ENCODE measurements at regions not wholly inside any gene's neighbourhood (a gene's known extent, or its start where the extent isn't known, plus 50 kb on each side); places are given as distances from the start of the nearest gene placed in this dataset.
A peak's percentile ranks its signal among the peaks of the same experiment; 100 is the strongest.

DNA sequence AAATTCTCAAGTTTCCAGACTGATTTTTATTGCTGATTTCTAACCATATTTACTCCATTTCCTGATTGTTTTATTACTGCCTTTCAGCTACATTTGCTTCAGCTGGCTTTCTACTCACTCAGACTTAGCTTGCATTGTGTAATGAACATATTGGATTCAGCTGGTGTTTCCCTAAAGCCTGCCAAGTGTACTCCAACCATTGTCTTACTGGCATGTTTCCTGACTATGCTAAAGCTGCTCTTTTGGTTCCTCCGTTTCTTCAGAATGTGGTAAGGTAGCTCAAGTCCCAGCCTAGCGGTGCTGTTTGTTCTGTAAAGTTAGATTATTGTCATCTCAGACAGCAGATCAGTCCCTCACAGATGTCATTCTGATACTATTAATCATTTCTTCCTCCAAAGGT lies 53.1 kb upstream of the GLRA2 start:
- DNase-seq (ENCODE audit: low read depth) = peak; percentile 37

DNA sequence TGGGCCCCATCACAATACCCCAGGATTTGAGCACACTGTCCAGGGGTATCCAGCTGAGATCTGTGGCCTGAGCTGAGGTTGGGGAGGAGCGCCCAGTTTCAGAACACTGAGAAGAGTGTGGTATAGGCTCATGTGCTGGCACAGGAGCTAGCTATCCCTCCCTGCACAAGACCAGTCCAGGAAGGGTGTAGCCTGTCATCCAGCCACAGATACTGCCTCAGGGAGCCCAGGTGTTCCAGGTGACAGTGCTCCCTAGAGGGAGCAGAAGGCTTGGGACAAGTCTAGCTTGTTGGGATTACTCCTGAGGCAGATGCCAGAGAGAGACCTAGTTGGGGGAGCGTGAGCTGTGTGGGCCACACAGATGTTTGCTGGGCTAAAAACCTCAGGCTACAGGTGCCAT lies 79.6 kb upstream of the GLRA2 start:
- DNase-seq (ENCODE audit: low read depth) = no peak

DNA sequence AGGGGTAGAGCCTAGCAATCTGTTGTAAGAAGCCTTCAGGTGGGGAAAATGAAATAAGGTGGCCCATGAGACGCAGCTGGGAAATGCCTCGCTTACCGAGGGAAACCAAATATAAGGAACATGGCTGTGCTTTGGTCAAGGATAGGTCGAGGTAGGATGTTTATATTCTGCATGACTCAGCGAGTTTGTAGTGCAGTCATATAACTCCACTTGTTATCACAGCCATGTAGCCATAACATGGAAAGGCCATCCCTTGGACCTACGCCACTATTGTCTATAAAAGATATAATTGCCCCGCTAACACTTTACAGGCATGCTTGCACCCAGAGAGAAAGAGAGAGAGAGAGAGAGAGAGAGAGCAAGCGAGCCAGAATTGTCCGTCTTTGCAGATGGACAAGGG lies 80.9 kb upstream of the GLRA2 start:
- no peak for DNase-seq (ENCODE audit: low read depth)

DNA sequence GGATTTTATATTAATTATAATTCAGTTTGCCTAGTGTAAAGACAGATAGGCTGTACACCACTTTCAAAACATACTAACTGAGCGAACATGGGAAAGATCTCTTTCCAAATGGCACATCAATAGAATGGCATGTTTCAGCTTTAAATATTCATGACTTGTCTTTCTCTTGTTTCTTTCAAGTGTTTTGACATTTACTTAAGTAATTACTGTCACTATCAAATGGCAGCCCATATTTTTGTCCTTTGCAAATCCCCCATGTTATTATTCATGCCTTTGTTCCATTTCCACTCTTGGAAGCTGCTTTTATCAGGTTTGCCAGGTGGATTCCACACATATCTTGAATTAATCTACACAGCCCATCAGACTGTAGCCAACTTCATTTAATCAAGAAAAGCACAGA lies 89.2 kb upstream of the GLRA2 start:
- no peak for DNase-seq (ENCODE audit: low read depth)

DNA sequence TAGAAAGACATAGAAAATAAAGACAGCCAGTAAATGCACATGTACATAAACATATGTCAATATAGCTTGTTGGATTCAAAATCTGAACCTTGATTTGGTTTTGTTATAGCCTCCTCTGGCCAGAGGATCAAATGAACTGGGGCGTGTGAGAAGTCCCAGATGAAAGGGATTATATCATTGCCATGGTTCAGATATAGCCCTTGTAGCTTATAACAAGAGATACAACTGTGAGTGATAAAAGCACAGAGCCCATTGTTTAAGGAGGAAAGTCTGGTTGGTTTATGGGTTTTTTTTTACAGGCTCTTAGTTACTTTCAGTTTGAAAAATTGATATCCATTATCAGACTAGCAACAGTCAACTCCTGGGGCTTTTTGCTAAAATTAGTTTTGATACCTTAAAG lies 101.7 kb upstream of the GLRA2 start:
- no peak for DNase-seq (ENCODE audit: low read depth)

DNA sequence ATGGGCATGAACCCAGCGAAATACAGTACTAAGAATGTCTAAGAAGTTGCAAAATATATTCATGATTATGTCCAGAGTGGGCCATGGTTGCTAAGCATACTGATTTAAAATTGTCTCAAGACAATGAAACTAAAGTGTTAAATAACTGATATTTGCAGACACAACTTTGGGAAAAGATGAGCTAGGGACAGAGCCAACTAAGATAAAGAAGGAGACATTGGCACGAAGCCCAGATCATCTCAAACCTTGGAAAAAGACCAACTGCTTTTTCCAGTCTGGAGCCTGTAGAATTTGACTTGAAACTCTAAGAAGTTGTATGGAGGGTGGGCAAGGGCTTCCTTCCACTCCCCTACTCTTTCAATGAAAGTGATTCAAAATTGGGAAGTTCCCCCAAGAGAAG lies 108.5 kb upstream of the GLRA2 start:
- DNase-seq (ENCODE audit: low read depth) = no peak

DNA sequence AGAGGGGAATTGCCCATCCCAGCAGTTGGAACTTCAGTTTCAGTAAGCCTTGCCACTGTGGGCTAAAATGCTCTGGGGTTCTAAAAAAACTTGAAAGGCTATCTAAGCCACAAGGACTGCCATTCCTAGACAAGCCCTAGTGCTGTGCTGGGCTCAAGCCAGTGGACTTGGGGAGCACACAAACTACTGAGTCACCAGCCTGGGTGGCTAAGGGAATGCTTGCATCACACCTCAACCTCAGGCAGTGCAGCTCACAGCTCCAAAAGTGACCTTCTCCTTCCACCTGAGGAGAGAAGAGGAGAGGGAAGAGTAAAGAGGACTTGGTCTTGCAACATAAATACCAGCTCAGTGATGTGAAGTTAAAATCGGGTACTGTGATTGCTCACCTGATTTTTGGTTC lies 116.7 kb upstream of the GLRA2 start:
- no peak for DNase-seq (ENCODE audit: low read depth)

DNA sequence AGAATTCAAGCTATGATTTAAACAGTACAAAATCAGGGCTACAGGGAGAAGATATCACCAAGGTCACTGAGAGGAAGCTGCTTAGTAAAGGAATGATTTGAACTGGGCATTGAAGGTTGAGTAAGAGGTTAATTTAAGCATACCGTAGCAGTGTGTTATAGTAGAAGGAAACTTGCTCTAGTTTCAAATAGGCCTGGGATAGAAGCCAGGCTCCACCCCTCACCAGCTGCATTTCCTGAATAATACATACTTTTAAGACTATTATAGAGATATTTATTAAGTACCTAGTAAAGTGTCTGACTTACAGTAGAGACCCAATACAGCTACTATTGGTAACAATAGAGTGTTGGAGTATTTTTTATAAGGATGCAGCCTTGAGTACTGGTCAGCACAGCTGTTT lies 118.0 kb upstream of the GLRA2 start:
- DNase-seq (ENCODE audit: low read depth) = no peak

DNA sequence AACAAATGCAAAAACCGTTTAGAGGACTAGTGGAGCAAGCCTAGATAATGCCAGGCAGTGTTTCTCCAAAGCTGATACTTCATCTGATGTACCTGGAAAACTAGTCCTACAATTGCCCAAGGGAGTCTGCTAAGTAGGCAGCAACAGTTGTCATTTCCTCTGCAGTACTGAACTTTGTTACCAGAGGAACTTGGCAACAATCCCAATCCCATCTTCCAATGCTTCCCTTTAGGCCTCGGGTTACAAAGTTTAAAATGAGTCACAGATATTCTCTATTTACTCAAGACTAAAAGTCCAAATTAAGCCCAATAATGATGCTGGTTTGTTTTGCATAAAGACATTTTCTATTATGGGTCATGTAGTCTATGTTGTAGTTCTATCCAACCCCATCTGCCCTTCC lies 120.0 kb upstream of the GLRA2 start:
- DNase-seq (ENCODE audit: low read depth) = no peak

DNA sequence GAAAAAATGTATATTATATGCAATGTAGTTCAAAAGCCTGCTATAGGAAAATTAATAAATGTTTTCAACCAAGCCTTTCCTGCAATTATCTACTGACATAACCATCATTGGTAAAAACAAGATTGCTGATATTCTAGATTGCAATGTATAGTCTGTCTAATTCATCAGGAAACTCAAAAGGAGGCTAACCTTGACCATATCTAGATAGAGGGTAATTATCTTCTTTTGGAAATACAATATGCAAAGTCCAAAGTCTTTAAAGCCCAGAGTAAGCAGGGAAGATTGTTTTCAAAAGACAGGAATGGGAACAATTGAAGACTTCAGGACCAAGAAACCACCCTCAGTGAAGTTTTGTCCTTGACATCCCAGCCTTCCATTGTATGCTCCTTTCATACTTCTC lies 123.1 kb upstream of the GLRA2 start:
- DNase-seq (ENCODE audit: low read depth) = no peak

DNA sequence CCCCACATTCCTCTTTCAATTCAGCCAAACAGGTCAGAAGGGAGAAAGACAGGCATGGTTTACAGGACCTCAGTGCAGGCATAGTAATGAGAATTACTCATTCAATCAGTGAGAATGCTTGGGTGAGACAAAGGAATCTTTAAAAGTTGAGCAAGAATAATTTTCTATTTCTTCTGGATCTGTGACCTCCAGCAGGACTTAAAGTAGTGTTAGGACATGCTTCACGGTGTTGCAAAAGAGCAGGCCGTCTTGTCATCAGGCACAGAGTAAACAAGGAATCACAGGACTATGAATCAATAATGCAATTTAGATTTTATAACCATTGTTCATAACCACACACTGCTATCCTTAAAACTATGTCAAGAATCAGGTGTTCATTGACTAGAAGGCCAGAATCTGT lies 130.6 kb upstream of the GLRA2 start:
- peak; percentile 65 for DNase-seq (ENCODE audit: low read depth)

DNA sequence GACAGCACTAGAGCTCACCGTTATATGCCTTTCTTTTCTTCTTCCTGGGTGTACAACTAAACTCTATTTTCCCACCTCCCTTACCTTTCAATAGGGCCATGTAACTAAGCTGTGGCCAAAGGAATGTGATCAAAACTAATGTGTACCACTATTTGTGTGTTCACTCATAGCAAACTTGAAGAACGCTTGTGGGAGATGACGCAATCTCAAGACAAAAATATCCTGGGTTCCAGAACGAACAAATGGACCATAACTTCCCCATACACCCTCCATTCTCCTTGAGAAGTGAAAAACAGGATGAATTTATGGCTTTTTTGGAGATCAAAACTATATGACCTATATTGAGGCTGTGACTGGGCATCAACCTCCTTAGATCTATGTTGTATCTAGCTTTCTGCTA lies 139.7 kb upstream of the GLRA2 start:
- no peak for DNase-seq (ENCODE audit: low read depth)

DNA sequence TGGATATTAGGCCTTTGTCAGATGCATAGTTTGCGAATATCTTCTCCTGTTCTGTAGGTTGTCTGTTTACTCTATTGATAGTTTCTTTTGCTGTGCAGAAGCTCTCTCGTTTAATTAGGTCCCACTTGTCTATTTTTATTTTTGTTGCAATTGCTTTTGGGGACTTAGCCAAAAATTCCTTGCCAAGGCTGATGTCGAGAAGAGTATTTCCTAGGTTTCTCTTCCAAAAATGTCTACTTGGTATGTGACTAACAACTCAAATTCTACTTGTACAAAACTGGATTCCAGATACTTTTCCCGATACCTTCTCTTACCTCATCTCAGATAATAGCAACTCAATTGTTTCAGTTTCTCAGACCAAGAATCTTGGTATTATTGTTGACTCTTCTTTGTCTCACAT lies 142.4 kb upstream of the GLRA2 start:
- DNase-seq (ENCODE audit: low read depth) = no peak

DNA sequence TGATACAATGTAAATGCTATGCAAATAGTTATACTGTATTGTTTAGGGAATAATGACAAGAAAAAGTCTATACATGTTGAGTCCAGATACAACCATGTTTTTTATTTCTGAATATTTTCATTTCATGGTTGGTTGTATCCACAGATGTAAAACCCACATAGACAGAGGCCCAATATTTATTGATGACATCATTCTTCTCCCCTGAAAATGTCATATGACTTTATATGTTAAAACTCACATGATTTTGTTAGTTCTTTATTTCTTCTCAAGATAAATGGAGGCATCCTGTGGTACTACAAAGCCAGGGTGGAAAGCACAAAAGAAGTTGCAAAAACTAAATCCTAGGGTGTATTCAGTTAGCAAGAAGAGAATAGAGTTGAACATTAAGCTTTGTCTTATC lies 149.3 kb upstream of the GLRA2 start:
- no peak for DNase-seq (ENCODE audit: low read depth)

DNA sequence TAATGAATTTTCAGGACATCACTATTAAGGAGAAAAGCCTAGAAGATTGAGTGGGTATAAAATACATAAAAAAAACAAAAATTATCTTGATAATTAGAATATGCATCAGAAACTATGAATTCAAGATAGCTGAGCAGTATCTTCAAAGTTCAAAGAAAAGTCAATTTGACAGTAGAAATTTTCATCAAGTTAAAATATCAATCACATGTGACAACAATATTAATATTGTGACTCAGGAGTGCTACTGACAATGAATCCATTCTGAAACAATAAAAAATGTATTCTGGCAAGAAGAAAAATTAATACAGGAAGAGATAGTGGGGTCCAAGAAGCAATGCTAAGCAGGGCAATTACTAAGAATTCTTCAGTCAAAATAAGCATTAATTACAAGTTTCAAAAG lies 151.9 kb upstream of the GLRA2 start:
- DNase-seq (ENCODE audit: low read depth) = no peak

DNA sequence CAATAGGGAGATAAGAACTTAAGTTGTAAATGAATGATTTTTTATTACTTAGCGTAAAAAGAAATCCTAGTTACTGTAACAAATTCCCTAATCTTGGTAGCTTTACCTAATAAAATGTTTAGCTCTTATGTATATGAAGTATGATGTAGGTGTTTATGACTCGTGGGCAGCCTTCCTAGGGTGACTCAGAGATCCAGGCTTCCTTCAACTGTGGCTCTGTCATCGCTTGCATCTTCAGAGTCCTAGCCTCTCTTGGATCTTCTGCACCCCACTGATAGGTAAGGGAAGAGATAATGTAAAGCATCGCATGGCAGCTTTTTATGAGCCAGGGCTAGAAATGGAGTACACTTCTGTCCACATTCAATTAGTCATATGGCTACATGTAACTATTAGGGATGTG lies 165.6 kb upstream of the GLRA2 start:
- DNase-seq (ENCODE audit: low read depth) = no peak

DNA sequence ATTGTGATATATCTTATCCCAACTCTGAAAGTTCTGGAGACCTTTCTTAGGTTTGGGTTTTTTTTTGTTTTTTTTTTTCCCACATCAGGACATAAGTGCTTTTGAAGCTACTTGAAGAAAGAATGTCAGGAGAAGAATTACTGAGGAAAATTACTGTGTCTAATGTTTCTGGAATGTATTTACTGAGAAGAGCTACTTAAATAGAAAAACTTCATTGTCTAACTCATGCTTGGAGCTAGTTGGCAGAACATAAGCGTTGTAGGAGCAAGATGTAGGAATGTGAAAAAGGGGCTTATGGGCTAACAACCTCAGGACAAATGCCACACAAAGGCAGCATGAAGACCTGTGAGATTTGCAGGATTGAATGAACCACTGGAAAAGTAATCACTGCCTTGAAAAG lies 166.6 kb upstream of the GLRA2 start:
- no peak for DNase-seq (ENCODE audit: low read depth)

DNA sequence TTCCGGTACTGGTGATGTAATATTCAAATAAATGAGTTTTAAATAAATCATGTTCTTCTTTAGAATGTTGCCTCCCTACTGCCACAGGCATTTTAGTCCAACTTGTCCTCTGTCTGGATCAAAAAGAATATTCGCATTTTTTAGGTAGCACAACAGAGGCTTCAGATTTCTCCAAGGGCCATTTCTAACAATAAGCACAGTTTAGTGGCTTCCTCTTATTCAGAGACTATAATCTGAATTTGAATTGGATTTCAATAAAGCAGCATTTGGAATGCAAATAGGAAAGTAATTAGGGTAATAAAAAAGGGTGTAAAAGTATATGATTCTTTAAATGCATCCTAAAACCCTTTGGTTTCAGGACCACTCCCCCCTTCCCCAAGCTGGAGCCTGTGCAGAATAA lies 167.9 kb upstream of the GLRA2 start:
- no peak for DNase-seq (ENCODE audit: low read depth)

DNA sequence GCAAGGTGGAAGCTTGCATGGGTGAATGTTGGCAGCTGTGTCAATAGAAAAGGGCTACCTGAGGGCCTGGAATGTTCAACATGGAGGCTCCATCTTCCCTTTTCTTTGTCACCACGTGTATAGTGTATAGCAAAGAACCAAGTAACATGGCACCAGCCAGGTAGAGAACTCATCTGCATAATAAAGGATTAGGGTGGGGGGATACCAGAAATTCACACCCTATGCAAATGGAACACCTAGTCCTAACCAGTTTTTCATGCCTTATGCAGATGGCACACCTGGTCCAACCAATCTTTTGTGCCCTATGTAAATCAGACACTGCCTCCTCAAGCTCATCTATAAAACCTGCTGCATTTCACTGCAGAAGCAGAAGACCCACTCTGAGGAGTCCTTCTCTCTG lies 169.6 kb upstream of the GLRA2 start:
- no peak for DNase-seq (ENCODE audit: low read depth)

DNA sequence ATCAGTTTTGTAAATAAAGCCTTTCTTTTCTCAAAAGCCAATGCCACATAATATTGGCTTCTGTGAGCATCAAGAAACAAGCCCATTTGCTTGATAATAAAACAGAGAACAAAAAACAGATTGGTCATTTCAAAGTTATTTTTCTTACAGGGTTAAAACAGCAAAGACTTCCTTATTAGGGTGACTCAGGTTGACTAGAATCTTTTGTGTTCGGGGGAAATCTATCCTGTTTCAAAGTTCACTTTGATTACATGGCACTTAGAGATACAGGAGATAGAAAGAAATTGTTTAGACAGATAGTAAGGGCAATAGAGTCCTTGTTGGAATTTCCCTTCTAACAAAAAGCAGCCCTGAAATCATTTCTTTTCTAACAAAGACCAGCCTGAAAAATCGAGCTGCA lies 170.0 kb upstream of the GLRA2 start:
- no peak for DNase-seq (ENCODE audit: low read depth)

DNA sequence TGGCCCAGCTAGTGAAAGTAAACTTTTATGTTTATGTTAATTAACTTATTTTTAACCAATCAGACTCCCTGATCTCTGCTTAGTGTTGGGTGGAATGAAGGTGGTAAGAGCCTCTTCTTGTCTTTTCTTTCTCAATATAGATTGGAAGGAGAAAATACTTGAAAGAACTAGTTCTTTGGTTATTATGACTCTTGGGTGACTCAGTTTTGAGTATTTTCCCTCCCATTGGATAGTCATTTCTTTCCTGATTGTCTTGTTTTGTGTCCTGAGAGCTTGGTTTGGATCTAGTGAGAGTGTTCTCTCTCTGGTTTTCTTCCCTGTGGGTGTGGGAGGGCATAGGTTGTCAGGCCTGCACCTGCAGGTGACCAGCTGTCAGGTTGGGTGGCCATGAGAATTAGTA lies 172.0 kb upstream of the GLRA2 start:
- no peak for DNase-seq (ENCODE audit: low read depth)

DNA sequence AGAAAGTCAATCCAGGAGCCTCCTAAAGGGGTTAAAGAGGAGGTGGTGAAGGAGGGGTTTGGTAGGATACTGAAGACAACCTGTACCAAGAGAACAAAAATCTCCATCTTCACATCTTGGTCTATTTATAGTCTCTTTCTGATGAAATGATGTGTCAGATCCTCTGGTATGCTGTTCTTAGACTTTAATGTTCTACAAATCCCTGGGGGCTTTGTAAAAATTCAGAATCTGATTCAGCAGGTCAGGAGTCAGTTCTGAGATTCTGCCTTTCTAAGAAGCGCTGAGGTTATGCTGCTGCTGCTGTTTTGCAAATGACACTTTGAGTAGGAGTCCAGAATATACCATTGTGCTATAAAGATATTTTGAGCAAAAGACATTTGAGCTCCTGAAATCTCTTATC lies 172.9 kb upstream of the GLRA2 start:
- DNase-seq (ENCODE audit: low read depth) = peak; percentile 50

DNA sequence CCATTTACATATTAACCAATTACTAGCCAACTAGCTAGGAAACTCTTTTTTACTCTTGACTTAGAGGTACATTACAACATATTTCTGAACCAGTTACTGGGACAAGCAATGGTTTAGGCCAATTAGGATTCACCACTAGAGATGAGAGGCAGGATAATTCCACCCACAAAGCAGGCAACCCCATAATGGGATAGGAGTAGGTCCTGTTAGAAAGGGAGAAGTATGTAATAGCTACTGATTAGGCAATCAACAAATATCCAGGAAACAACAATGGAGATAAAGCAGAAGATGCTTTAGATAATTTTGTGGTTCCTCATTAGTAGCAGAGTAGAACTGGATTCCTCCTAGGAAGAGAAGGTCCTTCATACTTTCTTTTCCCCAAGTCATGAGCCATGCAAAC lies 173.8 kb upstream of the GLRA2 start:
- DNase-seq (ENCODE audit: low read depth) = no peak

DNA sequence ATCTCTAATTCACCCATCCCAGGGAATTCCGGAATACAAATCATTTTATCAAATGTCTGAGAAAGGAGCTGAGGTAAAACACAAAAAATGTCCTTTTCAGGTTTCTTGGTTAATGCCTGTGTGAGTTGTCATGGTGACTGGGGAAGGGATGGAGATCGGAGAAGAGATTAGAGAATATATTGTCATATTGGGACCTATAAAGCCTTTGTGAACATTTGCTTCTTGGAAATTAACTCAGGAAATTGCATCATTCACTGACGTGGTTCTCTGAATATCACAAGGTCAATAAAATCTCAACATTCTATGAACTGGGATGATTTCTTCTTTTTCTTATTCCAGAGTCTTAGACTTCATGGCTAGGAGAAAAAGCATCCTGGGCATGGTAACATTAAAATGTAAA lies 174.8 kb upstream of the GLRA2 start:
- DNase-seq (ENCODE audit: low read depth) = peak; percentile 40

DNA sequence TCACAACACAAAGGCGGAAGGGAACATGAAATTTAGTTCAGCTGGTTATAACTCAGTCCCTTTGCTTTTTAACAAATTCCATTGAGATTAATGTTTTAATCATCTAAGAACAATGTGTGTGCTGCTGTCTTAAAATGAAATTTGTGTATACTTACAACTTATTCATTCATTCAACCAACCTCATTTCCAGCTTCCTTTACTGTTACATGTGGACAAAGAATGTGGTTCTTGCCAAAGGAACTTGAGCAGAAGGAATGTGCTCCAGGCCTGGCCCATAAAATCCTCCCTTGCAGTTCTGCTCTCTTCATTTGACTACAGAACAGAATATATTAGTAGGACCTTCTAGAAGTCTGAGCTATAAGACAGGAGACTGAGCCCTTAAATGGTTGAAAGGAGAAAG lies 176.8 kb upstream of the GLRA2 start:
- peak; percentile 47 for DNase-seq (ENCODE audit: low read depth)
